ENCODE measurements at regions not wholly inside any gene's neighbourhood (a gene's known extent, or its start where the extent isn't known, plus 50 kb on each side); places are given as distances from the start of the nearest gene placed in this dataset.

GRCh38 chr12:92546259-92546634 lies 156.5 kb upstream of the PLEKHG7 start:
- ChIA-PET CTCF (interaction anchor here (0.6 to 1.1 kb wide), 2 partner anchors 17 to 770 kb away, joined by 3 to 4 read pairs; no protein-coding TSS in a partner anchor), POLR2A (no interaction called here)

GRCh38 chr12:92544322-92544721 lies 158.5 kb upstream of the PLEKHG7 start:
- Histone ChIP-seq H3K9me3 (ENCODE audit: control insufficient read depth, insufficient read depth, low read depth, low read length) (no peaks in the 10 kb centered on the region), H3K4me1 (ENCODE audit: control insufficient read depth, insufficient read depth, low read length) (peaks cover 9% of the 10 kb centered on the region; the same call in 1 of the 2 replicates), H3K36me3 (ENCODE audit: control insufficient read depth in 2 of 2, insufficient read depth in 1 of 2, low read length in 2 of 2) (no peaks in the 10 kb centered on the region), H3K27ac (ENCODE audit: extremely low read depth, low read depth, low read length) (no peak overlapping the region), H3K4me3 (ENCODE audit: low read depth, low read length) (no peak overlapping the region)
- CTCF ChIA-PET = interaction anchor here (0.7 to 1.3 kb wide), 2 partner anchors 26 to 1162 kb away, joined by 3 read pairs; no protein-coding TSS in a partner anchor
- POLR2A ChIA-PET = no interaction called here
- no peak for TF ChIP-seq ZNF354C (tag by site-specific recombination; IDR thresholded peaks at IDR 0.05; ENCODE audit: borderline replicate concordance, low read depth)
- TF ChIP-seq ZBTB10 (tag by site-specific recombination; IDR thresholded peaks at IDR 0.05) = no peak
- no peak for TF ChIP-seq ZNF626 (tag by site-specific recombination; IDR thresholded peaks at IDR 0.05)
- TF ChIP-seq ZNF76 (tag by site-specific recombination; IDR thresholded peaks at IDR 0.05; ENCODE audit: borderline replicate concordance, low read depth) = no peak
- TF ChIP-seq SETDB1 (IDR thresholded peaks at IDR 0.05; ENCODE audit: insufficient read length, low read length) = no peak
- TF ChIP-seq BCL11A (tag by site-specific recombination; IDR thresholded peaks at IDR 0.05; ENCODE audit: low read depth) = no peak
- TF ChIP-seq ZNF677 (tag by site-specific recombination; IDR thresholded peaks at IDR 0.05) = no peak
- TF ChIP-seq, protein P1, sequence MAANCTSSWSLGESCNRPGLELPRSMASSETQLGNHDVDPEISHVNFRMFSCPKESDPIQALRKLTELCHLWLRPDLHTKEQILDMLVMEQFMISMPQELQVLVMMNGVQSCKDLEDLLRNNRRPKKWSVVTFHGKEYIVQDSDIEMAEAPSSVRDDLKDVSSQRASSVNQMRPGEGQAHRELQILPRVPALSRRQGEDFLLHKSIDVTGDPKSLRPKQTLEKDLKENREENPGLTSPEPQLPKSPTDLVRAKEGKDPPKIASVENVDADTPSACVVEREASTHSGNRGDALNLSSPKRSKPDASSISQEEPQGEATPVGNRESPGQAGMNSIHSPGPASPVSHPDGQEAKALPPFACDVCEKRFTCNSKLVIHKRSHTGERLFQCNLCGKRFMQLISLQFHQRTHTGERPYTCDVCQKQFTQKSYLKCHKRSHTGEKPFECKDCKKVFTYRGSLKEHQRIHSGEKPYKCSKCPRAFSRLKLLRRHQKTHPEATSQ (tag by site-specific recombination; IDR thresholded peaks at IDR 0.05) = no peak
- TF ChIP-seq ZNF561 (tag by site-specific recombination; IDR thresholded peaks at IDR 0.05; ENCODE audit: borderline replicate concordance) = no peak
- TF ChIP-seq PBX3 (CRISPR knock-in tag; IDR thresholded peaks at IDR 0.05) = no peak
- TF ChIP-seq ZFP3 (tag by site-specific recombination; IDR thresholded peaks at IDR 0.05; ENCODE audit: low read depth) = no peak
- no peak for TF ChIP-seq ZNF114 (tag by site-specific recombination; IDR thresholded peaks at IDR 0.05)
- TF ChIP-seq, protein P2, sequence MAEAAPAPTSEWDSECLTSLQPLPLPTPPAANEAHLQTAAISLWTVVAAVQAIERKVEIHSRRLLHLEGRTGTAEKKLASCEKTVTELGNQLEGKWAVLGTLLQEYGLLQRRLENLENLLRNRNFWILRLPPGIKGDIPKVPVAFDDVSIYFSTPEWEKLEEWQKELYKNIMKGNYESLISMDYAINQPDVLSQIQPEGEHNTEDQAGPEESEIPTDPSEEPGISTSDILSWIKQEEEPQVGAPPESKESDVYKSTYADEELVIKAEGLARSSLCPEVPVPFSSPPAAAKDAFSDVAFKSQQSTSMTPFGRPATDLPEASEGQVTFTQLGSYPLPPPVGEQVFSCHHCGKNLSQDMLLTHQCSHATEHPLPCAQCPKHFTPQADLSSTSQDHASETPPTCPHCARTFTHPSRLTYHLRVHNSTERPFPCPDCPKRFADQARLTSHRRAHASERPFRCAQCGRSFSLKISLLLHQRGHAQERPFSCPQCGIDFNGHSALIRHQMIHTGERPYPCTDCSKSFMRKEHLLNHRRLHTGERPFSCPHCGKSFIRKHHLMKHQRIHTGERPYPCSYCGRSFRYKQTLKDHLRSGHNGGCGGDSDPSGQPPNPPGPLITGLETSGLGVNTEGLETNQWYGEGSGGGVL (tag by site-specific recombination; IDR thresholded peaks at IDR 0.05) = no peak
- TF ChIP-seq ZNF610 (tag by site-specific recombination; IDR thresholded peaks at IDR 0.05; ENCODE audit: borderline replicate concordance) = no peak
- no peak for TF ChIP-seq ZBTB26 (tag by site-specific recombination; optimal IDR thresholded peaks at IDR 0.05)
- no peak for TF ChIP-seq YY2 (tag by site-specific recombination; IDR thresholded peaks at IDR 0.05)
- no peak for TF ChIP-seq ZNF558 (tag by site-specific recombination; IDR thresholded peaks at IDR 0.05)
- no peak for TF ChIP-seq ZNF776 (tag by site-specific recombination; IDR thresholded peaks at IDR 0.05; ENCODE audit: borderline replicate concordance)
- no peak for TF ChIP-seq ZNF548 (tag by site-specific recombination; IDR thresholded peaks at IDR 0.05)

More at GRCh38 chr12:92546259-92546634, 156.5 kb upstream of the PLEKHG7 start:
- Histone ChIP-seq H3K4me1 (ENCODE audit: control insufficient read depth, insufficient read depth, low read length) (peaks cover 9% of the 10 kb centered on the region; the same call in 1 of the 2 replicates), H3K27ac (ENCODE audit: extremely low read depth, low read depth, low read length) (no peak overlapping the region), H3K36me3 (ENCODE audit: control insufficient read depth in 2 of 2, insufficient read depth in 1 of 2, low read length in 2 of 2) (no peaks in the 10 kb centered on the region), H3K9me3 (ENCODE audit: control insufficient read depth, insufficient read depth, low read depth, low read length) (no peaks in the 10 kb centered on the region), H3K4me3 (ENCODE audit: low read depth, low read length) (no peak overlapping the region)
- TF ChIP-seq ZNF768 (tag by site-specific recombination; IDR thresholded peaks at IDR 0.05) (no peak), ZNF433 (tag by site-specific recombination; IDR thresholded peaks at IDR 0.05; ENCODE audit: low read depth) (no peak), FEZF1 (tag by site-specific recombination; IDR thresholded peaks at IDR 0.05) (no peak), ZNF404 (tag by site-specific recombination; IDR thresholded peaks at IDR 0.05) (no peak), ZNF624 (tag by site-specific recombination; IDR thresholded peaks at IDR 0.05) (no peak), ZEB2 (tag by site-specific recombination; IDR thresholded peaks at IDR 0.05) (no peak), ZNF138 (tag by site-specific recombination; IDR thresholded peaks at IDR 0.05; ENCODE audit: borderline replicate concordance) (no peak), ZBTB48 (tag by site-specific recombination; IDR thresholded peaks at IDR 0.05) (no peak), ZNF354C (tag by site-specific recombination; IDR thresholded peaks at IDR 0.05; ENCODE audit: borderline replicate concordance, low read depth) (no peak), ZNF692 (tag by site-specific recombination; IDR thresholded peaks at IDR 0.05) (no peak), ZNF239 (tag by site-specific recombination; IDR thresholded peaks at IDR 0.05) (no peak), MZF1 (tag by site-specific recombination; IDR thresholded peaks at IDR 0.05; ENCODE audit: borderline replicate concordance) (no peak), ZNF114 (tag by site-specific recombination; IDR thresholded peaks at IDR 0.05) (no peak), ZNF837 (tag by site-specific recombination; IDR thresholded peaks at IDR 0.05) (no peak)
